HepG2 (cell line): ENCODE measurements at regions not wholly inside any gene's neighbourhood (a gene's known extent, or its start where the extent isn't known, plus 50 kb on each side); places are given as distances from the start of the nearest gene placed in this dataset.
A peak's percentile ranks its signal among the peaks of the same experiment; 100 is the strongest.

Experiments
- BRD4 ChIP-seq: sonication (generic); formaldehyde crosslinking; IDR thresholded peaks from 2 replicates; pipeline ENCODE4 v1.4.0; 2020; ENCODE audit warnings: missing genetic modification reagents
- CEBPB ChIP-seq: IDR thresholded peaks from 2 replicates; pipeline ENCODE4 v1.6.1; 2011; ENCODE audit warnings: low read depth, low read length, improper control_type of control experiment, borderline replicate concordance
- GATAD1 ChIP-seq: IDR thresholded peaks from 2 replicates; pipeline ENCODE4 v1.6.1; 2016; ENCODE audit warnings: missing genetic modification reagents, missing compliant biosample characterization
- HDAC6 ChIP-seq: fragments of 200-600 bp; sonication (generic); IDR thresholded peaks from 2 replicates; pipeline ENCODE4 v1.7.0; 2017; ENCODE audit warnings: mild to moderate bottlenecking, antibody characterized with exemption, low read length, low read depth
- KLF13 ChIP-seq: sonication (generic); formaldehyde crosslinking; IDR thresholded peaks from 2 replicates; pipeline ENCODE4 v1.4.0; 2020; ENCODE audit warnings: mild to moderate bottlenecking, missing genetic modification reagents
- KLF6 ChIP-seq: IDR thresholded peaks from 2 replicates; pipeline ENCODE4 v1.8.0; 2016; ENCODE audit warnings: missing biosample characterization, missing genetic modification reagents
- RFXANK ChIP-seq: IDR thresholded peaks from 2 replicates; pipeline ENCODE4 v1.6.1; 2016
- RFXAP ChIP-seq: sonication (generic); formaldehyde crosslinking; IDR thresholded peaks from 2 replicates; pipeline ENCODE4 v1.4.0; 2020; ENCODE audit warnings: missing genetic modification reagents, borderline replicate concordance
- RNF2 ChIP-seq: fragments of 450-650 bp; conservative IDR thresholded peaks from 2 replicates; pipeline ENCODE4 v1.6.1; 2016; ENCODE audit warnings: low read depth
- ZKSCAN1 ChIP-seq: fragments of 150-350 bp; IDR thresholded peaks from 2 replicates; pipeline ENCODE4 v1.6.1; 2014; ENCODE audit warnings: low read length
- ZNF335 ChIP-seq: sonication (generic); formaldehyde crosslinking; IDR thresholded peaks from 2 replicates; pipeline ENCODE4 v1.4.0; 2020; ENCODE audit warnings: missing genetic modification reagents
- ZNF34 ChIP-seq: sonication (generic); formaldehyde crosslinking; IDR thresholded peaks from 2 replicates; pipeline ENCODE4 v1.4.0; 2020; ENCODE audit warnings: mild to moderate bottlenecking, missing genetic modification reagents, borderline replicate concordance
- ZNF564 ChIP-seq: sonication (generic); formaldehyde crosslinking; IDR thresholded peaks from 2 replicates; pipeline ENCODE4 v1.8.1; 2023; ENCODE audit warnings: mild to moderate bottlenecking, missing genetic modification reagents
- ZNF672 ChIP-seq: sonication (generic); formaldehyde crosslinking; IDR thresholded peaks from 2 replicates; pipeline ENCODE4 v1.8.1; 2022; ENCODE audit warnings: missing genetic modification reagents
- ZNF7 ChIP-seq: IDR thresholded peaks from 2 replicates; pipeline ENCODE4 v1.6.1; 2016; ENCODE audit warnings: missing biosample characterization, missing genetic modification reagents
- TF ChIP-seq, protein P1 (sequence below): sonication (generic); formaldehyde crosslinking; IDR thresholded peaks from 2 replicates; pipeline ENCODE4 v1.4.0; 2020; ENCODE audit warnings: missing genetic modification reagents
- TF ChIP-seq, protein P2 (sequence below): sonication (generic); formaldehyde crosslinking; IDR thresholded peaks from one replicate; pipeline ENCODE4 v1.5.1; 2020; ENCODE audit warnings: mild to moderate bottlenecking, missing genetic modification reagents; ENCODE audit errors: not compliant biosample characterization
- TF ChIP-seq, protein P3 (sequence below): IDR thresholded peaks from 2 replicates; pipeline ENCODE4 v1.4.0; 2020; ENCODE audit warnings: mild to moderate bottlenecking, missing genetic modification reagents

DNA sequence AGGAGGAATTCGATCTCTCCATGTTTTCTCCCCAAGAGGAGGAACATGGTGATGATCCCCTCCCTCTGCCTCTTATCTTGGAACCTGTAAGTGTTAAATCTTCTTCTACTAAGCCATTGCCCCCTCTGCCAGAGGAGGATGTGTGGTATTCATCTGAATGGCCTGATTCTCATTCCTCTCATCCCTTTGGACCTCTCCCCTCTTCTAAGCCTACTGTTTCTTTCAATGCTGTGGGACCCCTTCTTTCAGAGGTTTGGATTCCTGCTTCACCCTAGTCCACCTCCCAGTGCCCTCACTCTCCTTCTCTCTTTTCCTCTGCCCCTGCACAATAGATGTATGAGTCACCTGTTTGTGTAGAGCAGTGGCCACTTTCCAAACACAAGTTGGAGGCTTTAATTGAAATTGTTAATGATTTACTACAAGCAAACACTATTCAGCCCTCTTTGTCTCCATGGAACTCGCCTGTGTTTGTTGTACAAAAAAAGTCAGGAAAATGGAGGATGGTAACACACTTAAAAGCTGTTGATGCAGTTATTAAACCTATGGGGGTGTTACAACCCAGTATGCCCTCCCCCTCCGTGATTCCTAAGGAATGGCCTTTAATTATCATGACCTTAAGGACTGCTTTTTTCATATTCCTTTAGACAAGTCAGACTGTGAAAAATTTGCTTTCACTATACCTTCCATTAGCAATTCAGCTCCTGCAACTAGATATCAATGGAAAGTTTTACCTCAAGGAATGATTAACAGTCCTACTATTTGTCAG lies 192.1 kb upstream of the ALG10B start (continued):
- no peak for TF ChIP-seq ZNF34 (CRISPR knock-in tag)
- TF ChIP-seq BRD4 (CRISPR knock-in tag): no peak
- no peak for TF ChIP-seq ZNF335 (CRISPR knock-in tag)
- TF ChIP-seq, protein P1, sequence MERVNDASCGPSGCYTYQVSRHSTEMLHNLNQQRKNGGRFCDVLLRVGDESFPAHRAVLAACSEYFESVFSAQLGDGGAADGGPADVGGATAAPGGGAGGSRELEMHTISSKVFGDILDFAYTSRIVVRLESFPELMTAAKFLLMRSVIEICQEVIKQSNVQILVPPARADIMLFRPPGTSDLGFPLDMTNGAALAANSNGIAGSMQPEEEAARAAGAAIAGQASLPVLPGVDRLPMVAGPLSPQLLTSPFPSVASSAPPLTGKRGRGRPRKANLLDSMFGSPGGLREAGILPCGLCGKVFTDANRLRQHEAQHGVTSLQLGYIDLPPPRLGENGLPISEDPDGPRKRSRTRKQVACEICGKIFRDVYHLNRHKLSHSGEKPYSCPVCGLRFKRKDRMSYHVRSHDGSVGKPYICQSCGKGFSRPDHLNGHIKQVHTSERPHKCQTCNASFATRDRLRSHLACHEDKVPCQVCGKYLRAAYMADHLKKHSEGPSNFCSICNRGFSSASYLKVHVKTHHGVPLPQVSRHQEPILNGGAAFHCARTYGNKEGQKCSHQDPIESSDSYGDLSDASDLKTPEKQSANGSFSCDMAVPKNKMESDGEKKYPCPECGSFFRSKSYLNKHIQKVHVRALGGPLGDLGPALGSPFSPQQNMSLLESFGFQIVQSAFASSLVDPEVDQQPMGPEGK (CRISPR knock-in tag): peak; percentile 68
- no peak for TF ChIP-seq KLF6 (CRISPR knock-in tag)
- TF ChIP-seq ZNF672 (CRISPR knock-in tag): no peak
- TF ChIP-seq RFXANK (CRISPR knock-in tag): no peak
- TF ChIP-seq, protein P2, sequence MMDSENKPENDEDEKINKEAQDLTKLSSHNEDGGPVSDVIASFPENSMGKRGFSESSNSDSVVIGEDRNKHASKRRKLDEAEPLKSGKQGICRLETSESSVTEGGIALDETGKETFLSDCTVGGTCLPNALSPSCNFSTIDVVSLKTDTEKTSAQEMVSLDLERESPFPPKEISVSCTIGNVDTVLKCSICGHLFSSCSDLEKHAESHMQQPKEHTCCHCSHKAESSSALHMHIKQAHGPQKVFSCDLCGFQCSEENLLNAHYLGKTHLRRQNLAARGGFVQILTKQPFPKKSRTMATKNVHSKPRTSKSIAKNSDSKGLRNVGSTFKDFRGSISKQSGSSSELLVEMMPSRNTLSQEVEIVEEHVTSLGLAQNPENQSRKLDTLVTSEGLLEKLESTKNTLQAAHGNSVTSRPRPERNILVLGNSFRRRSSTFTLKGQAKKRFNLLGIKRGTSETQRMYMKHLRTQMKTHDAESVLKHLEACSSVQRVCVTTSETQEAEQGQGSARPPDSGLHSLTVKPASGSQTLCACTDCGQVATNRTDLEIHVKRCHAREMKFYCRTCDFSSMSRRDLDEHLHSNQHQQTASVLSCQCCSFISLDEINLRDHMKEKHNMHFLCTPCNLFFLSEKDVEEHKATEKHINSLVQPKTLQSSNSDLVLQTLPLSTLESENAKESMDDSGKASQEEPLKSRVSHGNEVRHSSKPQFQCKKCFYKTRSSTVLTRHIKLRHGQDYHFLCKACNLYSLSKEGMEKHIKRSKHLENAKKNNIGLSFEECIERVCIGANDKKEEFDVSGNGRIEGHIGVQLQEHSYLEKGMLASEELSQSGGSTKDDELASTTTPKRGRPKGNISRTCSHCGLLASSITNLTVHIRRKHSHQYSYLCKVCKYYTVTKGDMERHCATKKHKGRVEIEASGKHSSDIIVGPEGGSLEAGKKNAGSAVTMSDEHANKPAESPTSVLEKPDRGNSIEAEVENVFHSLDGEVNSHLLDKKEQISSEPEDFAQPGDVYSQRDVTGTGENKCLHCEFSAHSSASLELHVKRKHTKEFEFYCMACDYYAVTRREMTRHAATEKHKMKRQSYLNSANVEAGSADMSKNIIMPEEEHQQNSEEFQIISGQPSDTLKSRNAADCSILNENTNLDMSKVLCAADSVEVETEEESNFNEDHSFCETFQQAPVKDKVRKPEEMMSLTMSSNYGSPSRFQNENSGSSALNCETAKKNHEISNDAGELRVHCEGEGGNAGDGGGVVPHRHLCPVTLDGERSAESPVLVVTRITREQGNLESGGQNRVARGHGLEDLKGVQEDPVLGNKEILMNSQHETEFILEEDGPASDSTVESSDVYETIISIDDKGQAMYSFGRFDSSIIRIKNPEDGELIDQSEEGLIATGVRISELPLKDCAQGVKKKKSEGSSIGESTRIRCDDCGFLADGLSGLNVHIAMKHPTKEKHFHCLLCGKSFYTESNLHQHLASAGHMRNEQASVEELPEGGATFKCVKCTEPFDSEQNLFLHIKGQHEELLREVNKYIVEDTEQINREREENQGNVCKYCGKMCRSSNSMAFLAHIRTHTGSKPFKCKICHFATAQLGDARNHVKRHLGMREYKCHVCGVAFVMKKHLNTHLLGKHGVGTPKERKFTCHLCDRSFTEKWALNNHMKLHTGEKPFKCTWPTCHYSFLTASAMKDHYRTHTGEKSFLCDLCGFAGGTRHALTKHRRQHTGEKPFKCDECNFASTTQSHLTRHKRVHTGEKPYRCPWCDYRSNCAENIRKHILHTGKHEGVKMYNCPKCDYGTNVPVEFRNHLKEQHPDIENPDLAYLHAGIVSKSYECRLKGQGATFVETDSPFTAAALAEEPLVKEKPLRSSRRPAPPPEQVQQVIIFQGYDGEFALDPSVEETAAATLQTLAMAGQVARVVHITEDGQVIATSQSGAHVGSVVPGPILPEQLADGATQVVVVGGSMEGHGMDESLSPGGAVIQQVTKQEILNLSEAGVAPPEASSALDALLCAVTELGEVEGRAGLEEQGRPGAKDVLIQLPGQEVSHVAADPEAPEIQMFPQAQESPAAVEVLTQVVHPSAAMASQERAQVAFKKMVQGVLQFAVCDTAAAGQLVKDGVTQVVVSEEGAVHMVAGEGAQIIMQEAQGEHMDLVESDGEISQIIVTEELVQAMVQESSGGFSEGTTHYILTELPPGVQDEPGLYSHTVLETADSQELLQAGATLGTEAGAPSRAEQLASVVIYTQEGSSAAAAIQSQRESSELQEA: no peak
- TF ChIP-seq CEBPB: no peak
- no peak for TF ChIP-seq KLF13 (CRISPR knock-in tag)
- no peak for TF ChIP-seq HDAC6
- TF ChIP-seq ZNF564: no peak
- no peak for TF ChIP-seq ZNF7 (CRISPR knock-in tag)
- TF ChIP-seq ZKSCAN1: no peak
- no peak for TF ChIP-seq RFXAP (CRISPR knock-in tag)
- TF ChIP-seq, protein P3, sequence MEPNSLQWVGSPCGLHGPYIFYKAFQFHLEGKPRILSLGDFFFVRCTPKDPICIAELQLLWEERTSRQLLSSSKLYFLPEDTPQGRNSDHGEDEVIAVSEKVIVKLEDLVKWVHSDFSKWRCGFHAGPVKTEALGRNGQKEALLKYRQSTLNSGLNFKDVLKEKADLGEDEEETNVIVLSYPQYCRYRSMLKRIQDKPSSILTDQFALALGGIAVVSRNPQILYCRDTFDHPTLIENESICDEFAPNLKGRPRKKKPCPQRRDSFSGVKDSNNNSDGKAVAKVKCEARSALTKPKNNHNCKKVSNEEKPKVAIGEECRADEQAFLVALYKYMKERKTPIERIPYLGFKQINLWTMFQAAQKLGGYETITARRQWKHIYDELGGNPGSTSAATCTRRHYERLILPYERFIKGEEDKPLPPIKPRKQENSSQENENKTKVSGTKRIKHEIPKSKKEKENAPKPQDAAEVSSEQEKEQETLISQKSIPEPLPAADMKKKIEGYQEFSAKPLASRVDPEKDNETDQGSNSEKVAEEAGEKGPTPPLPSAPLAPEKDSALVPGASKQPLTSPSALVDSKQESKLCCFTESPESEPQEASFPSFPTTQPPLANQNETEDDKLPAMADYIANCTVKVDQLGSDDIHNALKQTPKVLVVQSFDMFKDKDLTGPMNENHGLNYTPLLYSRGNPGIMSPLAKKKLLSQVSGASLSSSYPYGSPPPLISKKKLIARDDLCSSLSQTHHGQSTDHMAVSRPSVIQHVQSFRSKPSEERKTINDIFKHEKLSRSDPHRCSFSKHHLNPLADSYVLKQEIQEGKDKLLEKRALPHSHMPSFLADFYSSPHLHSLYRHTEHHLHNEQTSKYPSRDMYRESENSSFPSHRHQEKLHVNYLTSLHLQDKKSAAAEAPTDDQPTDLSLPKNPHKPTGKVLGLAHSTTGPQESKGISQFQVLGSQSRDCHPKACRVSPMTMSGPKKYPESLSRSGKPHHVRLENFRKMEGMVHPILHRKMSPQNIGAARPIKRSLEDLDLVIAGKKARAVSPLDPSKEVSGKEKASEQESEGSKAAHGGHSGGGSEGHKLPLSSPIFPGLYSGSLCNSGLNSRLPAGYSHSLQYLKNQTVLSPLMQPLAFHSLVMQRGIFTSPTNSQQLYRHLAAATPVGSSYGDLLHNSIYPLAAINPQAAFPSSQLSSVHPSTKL (CRISPR knock-in tag): peak; percentile 57; the same call in 1 of the 2 replicates
- TF ChIP-seq RNF2: no peak
- TF ChIP-seq GATAD1: no peak
